A673 (cell line): ENCODE measurements at regions not wholly inside any gene's neighbourhood (a gene's known extent, or its start where the extent isn't known, plus 50 kb on each side); places are given as distances from the start of the nearest gene placed in this dataset.
A peak's percentile ranks its signal among the peaks of the same experiment; 100 is the strongest.

Experiments
- BruUV-seq: library from RNA; stranded (reverse); fragments of 400-500 nt; replicated peaks from 2 replicates; lab custom pipeline; 2021; lab: Mats Ljungman, UMichigan
- CTCF ChIA-PET: fragments of 300-600 bp; sonication (Branson Sonifier 250); formaldehyde crosslinking; loops from one replicate; lab custom pipeline; 2022; ENCODE audit warnings: antibody characterized with exemption; lab: Charles Lee
- POLR2A ChIA-PET: fragments of 300-600 bp; sonication (Branson Sonifier 250); formaldehyde crosslinking; loops from one replicate; lab custom pipeline; 2022; ENCODE audit warnings: antibody characterized with exemption; ENCODE audit not compliant: low non-redundant PET; lab: Charles Lee
- DNase-seq: peaks from one replicate; pipeline ENCODE4 v3.0.0-alpha.2; 2015; ENCODE audit warnings: low spot score
- H3K27ac ChIP-seq: fragments of 200-600 bp; sonication (generic); 2 replicates; pipeline ENCODE4 v1.5.1; 2016; ENCODE audit warnings: mixed run types, low read depth, mild to moderate bottlenecking, mixed read lengths, antibody characterized with exemption, low read length; ENCODE audit not compliant: poor library complexity, severe bottlenecking
- H3K27me3 ChIP-seq: fragments of 200-600 bp; sonication (generic); replicated peaks from 2 replicates; pipeline ENCODE4 v1.6.1; 2017; ENCODE audit warnings: mixed run types, low read depth, mild to moderate bottlenecking, mixed read lengths, antibody characterized with exemption, low read length; ENCODE audit not compliant: insufficient read depth, poor library complexity
- H3K36me3 ChIP-seq: fragments of 200-600 bp; sonication (generic); 2 replicates; pipeline ENCODE4 v1.6.1; 2016; ENCODE audit warnings: mixed run types, mild to moderate bottlenecking, mixed read lengths, antibody characterized with exemption, low read length; ENCODE audit not compliant: insufficient read depth, poor library complexity, severe bottlenecking
- H3K4me1 ChIP-seq: fragments of 200-600 bp; sonication (generic); 2 replicates; pipeline ENCODE4 v1.6.1; 2017; ENCODE audit warnings: mixed run types, mild to moderate bottlenecking, mixed read lengths, antibody characterized with exemption, low read length; ENCODE audit not compliant: insufficient read depth, poor library complexity, severe bottlenecking
- H3K4me3 ChIP-seq: fragments of 200-600 bp; sonication (generic); 2 replicates; pipeline ENCODE4 v1.5.1; 2016; ENCODE audit warnings: low read depth, mixed run types, mild to moderate bottlenecking, mixed read lengths, low read length; ENCODE audit not compliant: poor library complexity, severe bottlenecking
- H3K9me3 ChIP-seq: fragments of 200-600 bp; sonication (generic); 2 replicates; pipeline ENCODE4 v1.6.1; 2016; ENCODE audit warnings: mixed run types, low read depth, mild to moderate bottlenecking, mixed read lengths, antibody characterized with exemption, low read length; ENCODE audit not compliant: poor library complexity, severe bottlenecking
- CTCF ChIP-seq: fragments of 300-800, 200-600 bp; sonication (generic); conservative IDR thresholded peaks from 2 replicates; pipeline ENCODE4 v1.5.1; 2017; ENCODE audit warnings: low read depth, mild to moderate bottlenecking, antibody characterized with exemption, low read length, moderate library complexity, mixed read lengths
- EZH2 ChIP-seq: fragments of 200-600 bp; sonication (generic); IDR thresholded peaks from 2 replicates; pipeline ENCODE4 v1.6.1; 2017; ENCODE audit warnings: borderline replicate concordance, low read depth, mild to moderate bottlenecking, mixed read lengths, antibody characterized with exemption, low read length; ENCODE audit not compliant: poor library complexity, severe bottlenecking
- intact Hi-C: fragments of 100-400 bp; cut with micrococcal nuclease; formaldehyde crosslinking; loops from one replicate; pipeline ENCODE4 v1.10.0; 2022; ENCODE audit not compliant: unreplicated experiment

DNA sequence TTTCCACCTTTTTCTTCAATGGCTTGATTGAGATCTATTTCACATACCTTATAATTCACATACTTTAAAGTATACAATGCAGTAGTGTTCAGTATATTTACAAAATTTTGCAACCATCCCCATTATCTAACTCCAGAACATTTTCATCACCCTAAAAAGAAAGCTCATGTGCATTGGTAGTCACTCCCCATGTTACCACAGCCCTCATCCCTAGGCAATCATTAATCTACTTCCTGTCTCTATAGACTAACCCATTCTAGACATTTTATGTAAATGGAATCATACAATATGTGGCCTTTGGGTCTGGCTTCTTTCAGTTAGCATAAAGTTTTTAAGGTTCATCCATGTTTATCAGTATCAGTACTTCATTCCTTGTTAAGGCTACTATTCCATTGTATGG is 214.2 kb downstream of the WDR11 start:
- Histone ChIP-seq H3K36me3 (no peaks in the 10 kb centered on the region), H3K4me3 (no peak overlapping the region), H3K9me3 (no peaks in the 10 kb centered on the region), H3K27me3 (no peaks in the 10 kb centered on the region), H3K4me1 (no peaks in the 10 kb centered on the region), H3K27ac (no peak overlapping the region)
- intact Hi-C loops: no loop called here
- no peak for DNase-seq
- ChIA-PET CTCF (no interaction called here), POLR2A (no interaction called here)
- no peak for TF ChIP-seq EZH2
- no peak for TF ChIP-seq CTCF
- no TSS peak for BruUV-seq

DNA sequence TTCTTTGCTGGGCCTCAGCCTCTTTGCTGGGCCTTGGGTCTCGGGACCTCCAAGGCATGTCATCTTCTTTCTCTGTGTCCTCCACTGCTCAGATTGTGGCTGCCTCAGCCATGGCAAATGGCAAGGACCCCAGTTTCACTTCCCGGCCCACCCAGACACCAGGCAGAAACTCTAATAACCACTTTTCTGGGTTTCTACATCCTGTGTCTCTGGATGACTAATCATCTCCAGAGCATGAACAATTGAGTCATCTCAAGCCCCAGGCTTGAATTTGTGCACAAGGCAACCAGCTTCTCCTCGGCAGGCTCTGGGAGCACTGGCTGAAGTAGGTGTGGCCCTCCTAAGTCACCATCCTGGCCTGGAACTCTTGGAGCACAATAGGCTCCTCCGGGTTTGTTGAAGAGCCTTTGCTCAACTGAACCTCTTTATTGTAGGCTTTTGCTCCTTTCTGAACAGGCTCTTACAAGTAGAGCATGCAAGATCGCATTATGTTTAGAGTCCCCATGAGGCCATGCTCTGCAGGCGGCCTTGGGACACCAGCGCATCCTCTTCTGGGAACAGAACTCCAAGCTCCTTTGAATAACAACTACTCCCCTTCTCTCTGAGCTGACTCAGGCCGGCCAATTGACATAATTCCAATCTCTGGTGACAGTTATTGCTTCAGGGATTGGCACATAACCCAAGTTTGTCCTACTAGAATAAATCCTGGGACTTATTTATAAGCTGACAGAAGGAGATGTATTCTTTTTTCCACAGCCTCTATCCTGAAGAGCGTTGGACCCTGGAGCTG is 218.1 kb downstream of the WDR11 start:
- CTCF ChIA-PET: no interaction called here
- no peaks in the 10 kb centered on the region for H3K36me3 ChIP-seq
- H3K27ac ChIP-seq: no peak overlapping the region
- no peaks in the 10 kb centered on the region for H3K9me3 ChIP-seq
- no peak for DNase-seq
- BruUV-seq: no TSS peak
- POLR2A ChIA-PET: no interaction called here
- H3K4me1 ChIP-seq: no peaks in the 10 kb centered on the region
- no peaks in the 10 kb centered on the region for H3K27me3 ChIP-seq
- no peak overlapping the region for H3K4me3 ChIP-seq
- TF ChIP-seq EZH2 (no peak), CTCF (no peak)
- intact Hi-C loops: no loop called here

DNA sequence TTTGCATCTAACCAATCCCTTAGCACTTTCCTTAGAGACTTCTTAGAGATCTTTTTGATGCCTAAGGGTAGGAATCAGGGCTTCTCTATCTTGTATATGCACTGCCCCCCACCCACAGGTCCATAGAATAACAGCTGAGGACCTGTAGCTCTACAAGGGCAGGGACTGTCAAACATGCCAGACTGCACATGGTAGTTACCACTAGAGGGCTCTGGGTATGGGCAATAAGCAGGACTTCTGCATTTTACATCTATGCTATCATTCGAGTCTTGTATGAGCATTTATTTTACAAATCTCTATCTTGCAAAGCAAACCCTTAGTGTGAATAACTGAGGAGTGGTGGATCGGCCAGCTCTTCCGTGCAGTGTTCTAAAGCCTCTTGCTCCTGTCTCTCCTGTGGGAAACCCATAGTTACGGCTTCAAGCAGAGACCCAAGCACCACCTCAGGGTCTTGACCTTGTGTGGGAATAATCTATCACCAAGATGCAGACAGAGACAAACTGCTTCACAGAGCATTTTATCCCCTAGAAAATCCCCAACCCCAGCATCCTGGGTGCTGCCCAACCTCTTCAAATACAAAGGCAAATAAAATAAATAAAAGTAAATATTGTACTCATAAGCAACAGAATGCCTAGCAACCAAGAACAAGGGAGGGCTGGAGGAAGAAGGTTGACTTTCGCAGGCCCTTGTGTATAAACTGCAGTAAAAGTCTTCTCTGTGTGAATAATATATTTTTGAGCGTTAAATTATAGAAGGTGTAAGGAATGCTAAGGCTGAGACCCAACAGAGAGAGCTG is 219.3 kb downstream of the WDR11 start:
- Histone ChIP-seq H3K9me3 (no peaks in the 10 kb centered on the region), H3K4me3 (no peak overlapping the region), H3K27ac (no peak overlapping the region), H3K36me3 (no peaks in the 10 kb centered on the region), H3K27me3 (no peaks in the 10 kb centered on the region), H3K4me1 (no peaks in the 10 kb centered on the region)
- CTCF ChIA-PET: no interaction called here
- no peak for DNase-seq
- POLR2A ChIA-PET: no interaction called here
- no TSS peak for BruUV-seq
- intact Hi-C loops: no loop called here
- TF ChIP-seq EZH2: no peak
- peak; percentile 54 for TF ChIP-seq CTCF
